Sigmoid colon (tissue), 6 donors: ENCODE measurements at regions not wholly inside any gene's neighbourhood (a gene's known extent, or its start where the extent isn't known, plus 50 kb on each side); places are given as distances from the start of the nearest gene placed in this dataset.
"Not testable (repeated sequence)": the region's sequence is repeated elsewhere in the genome, so short reads cannot be mapped to it uniquely, and the experiment has no call there.

Experiments used
- DNase-seq: peaks from one replicate; pipeline ENCODE4 v3.0.0-alpha.2; 2019
- H3K27ac ChIP-seq, 4 donors: fragments of 200-600 bp; sonication (generic); one replicate each; pipeline ENCODE4 v1.5.1; 2016 to 2019; ENCODE audit warnings: mild to moderate bottlenecking in 1 of 4
- H3K27me3 ChIP-seq, 3 donors: fragments of 200-600 bp; sonication (generic); one replicate each; pipeline ENCODE4 v1.5.1; 2019; ENCODE audit warnings: mild to moderate bottlenecking in 1 of 3
- H3K36me3 ChIP-seq, 4 donors: fragments of 200-600 bp; sonication (generic); one replicate each; pipeline ENCODE4 v1.5.1; 2016 to 2019
- H3K4me1 ChIP-seq, 4 donors: fragments of 200-600 bp; sonication (generic); one replicate each; pipeline ENCODE4 v1.5.1; 2017 to 2019
- H3K4me3 ChIP-seq, 4 donors: fragments of 200-600 bp; sonication (generic); one replicate each; pipeline ENCODE4 v1.5.1; 2017 to 2019; ENCODE audit warnings: mild to moderate bottlenecking in 2 of 4, moderate library complexity in 1 of 4
- H3K9me3 ChIP-seq, 4 donors: fragments of 200-600 bp in 3 of 4; sonication (generic) in 3 of 4; one replicate each; pipeline versions ENCODE4 v1.5.1 to v1.6.1; 2013 to 2019
- EP300 ChIP-seq, 4 donors: sonication (generic); formaldehyde crosslinking; IDR thresholded peaks; one replicate each; pipeline ENCODE4 v1.6.1; 2017; ENCODE audit warnings: antibody characterized with exemption in 4 of 4
- POLR2A ChIP-seq, 2 donors: fragments of 450-650 bp; IDR thresholded peaks; one replicate each; pipeline ENCODE4 v1.6.1; 2016; ENCODE audit warnings: antibody characterized with exemption in 2 of 2, mild to moderate bottlenecking in 2 of 2, moderate library complexity in 2 of 2
- POLR2AphosphoS5 ChIP-seq, 4 donors: sonication (generic); formaldehyde crosslinking; IDR thresholded peaks; one replicate each; pipeline ENCODE4 v1.6.1; 2017; ENCODE audit warnings: antibody characterized with exemption in 4 of 4
- WGBS, 2 donors: extraction: QIAGEN DNeasy Blood & Tissue Kit; methylation state at CpG; one replicate each; pipeline ENCODE4 v1.1.7; 2013; 5-methylcytosine and 5-hydroxymethylcytosine counted together
- intact Hi-C: fragments of 100-400 bp; cut with DNase I; formaldehyde crosslinking; loops from one replicate; pipeline ENCODE4 v1.15.1; 2023
- TF ChIP-seq, protein P1 (sequence below), 4 experiments: fragments of 450-650 bp in 3 of 4; fragments of 200-600 bp in 1 of 4; IDR thresholded peaks; one replicate each; pipeline ENCODE4 v1.5.1; 2016 to 2019; ENCODE audit warnings: antibody characterized with exemption in 4 of 4, mild to moderate bottlenecking in 3 of 4, moderate library complexity in 2 of 4
- donor health status: healthy with polysubstance abuse.
- donor health status: healthy.

- no peak overlapping the region for H3K4me3 ChIP-seq
- intact Hi-C loops: no loop called here
- peaks cover 0 to 4% (median 0%) of the 10 kb centered on the region in 4 donors for H3K36me3 ChIP-seq
- no peaks in the 10 kb centered on the region for H3K27me3 ChIP-seq
- H3K9me3 ChIP-seq: no peaks in the 10 kb centered on the region
- H3K4me1 ChIP-seq: no peaks in the 10 kb centered on the region
- DNase-seq: no peak
- TF ChIP-seq POLR2A (IDR thresholded peaks at IDR 0.05) (no peak), POLR2AphosphoS5 (IDR thresholded peaks at IDR 0.05) (no peak), EP300 (IDR thresholded peaks at IDR 0.05) (no peak)
- TF ChIP-seq, protein P1, sequence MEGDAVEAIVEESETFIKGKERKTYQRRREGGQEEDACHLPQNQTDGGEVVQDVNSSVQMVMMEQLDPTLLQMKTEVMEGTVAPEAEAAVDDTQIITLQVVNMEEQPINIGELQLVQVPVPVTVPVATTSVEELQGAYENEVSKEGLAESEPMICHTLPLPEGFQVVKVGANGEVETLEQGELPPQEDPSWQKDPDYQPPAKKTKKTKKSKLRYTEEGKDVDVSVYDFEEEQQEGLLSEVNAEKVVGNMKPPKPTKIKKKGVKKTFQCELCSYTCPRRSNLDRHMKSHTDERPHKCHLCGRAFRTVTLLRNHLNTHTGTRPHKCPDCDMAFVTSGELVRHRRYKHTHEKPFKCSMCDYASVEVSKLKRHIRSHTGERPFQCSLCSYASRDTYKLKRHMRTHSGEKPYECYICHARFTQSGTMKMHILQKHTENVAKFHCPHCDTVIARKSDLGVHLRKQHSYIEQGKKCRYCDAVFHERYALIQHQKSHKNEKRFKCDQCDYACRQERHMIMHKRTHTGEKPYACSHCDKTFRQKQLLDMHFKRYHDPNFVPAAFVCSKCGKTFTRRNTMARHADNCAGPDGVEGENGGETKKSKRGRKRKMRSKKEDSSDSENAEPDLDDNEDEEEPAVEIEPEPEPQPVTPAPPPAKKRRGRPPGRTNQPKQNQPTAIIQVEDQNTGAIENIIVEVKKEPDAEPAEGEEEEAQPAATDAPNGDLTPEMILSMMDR (IDR thresholded peaks at IDR 0.05): no peak
- no peak overlapping the region for H3K27ac ChIP-seq
- 72 to 80% methylated on average over 1 of the region's 1 CpG for WGBS, 2 donors
Observed at GRCh38 chr9:85859765-85860164, 81.2 kb upstream of the NAA35 start.

DNA sequence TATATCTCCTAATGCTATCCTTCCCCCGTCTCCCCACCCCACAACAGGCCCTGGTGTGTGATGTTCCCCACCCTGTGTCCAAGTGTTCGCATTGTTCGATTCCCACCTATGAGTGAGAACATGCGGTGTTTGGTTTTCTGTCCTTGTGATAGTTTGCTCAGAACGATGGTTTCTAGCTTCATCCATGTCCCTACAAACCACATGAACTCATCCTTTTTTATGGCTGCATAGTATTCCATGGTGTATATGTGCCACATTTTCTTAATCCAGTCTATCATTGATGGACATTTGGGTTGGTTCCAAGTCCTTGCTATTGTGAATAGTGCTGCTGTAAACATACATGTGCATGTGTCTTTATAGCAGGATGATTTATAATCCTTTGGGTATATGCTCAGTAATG lies 79.1 kb upstream of the NAA35 start:
- WGBS, 2 donors: 96 to 99% methylated on average over 5 of the region's 5 CpGs
- H3K4me1 ChIP-seq, intact Hi-C loops: not testable (repeated sequence)

GRCh38 chr9:85863875-85864274 lies 77.1 kb upstream of the NAA35 start:
- Histone ChIP-seq H3K36me3 (peaks cover 0 to 4% (median 0%) of the 10 kb centered on the region in 4 donors), H3K4me1 (no peaks in the 10 kb centered on the region), H3K27me3 (no peaks in the 10 kb centered on the region), H3K9me3 (no peaks in the 10 kb centered on the region), H3K4me3 (no peak overlapping the region), H3K27ac (no peak overlapping the region)
- TF ChIP-seq, protein P1 (IDR thresholded peaks at IDR 0.05): no peak
- 98 to 99% methylated on average over 2 of the region's 2 CpGs for WGBS, 2 donors
- intact Hi-C loops: no loop called here
- no peak for DNase-seq

More for the DNA sequence above, 79.1 kb upstream of the NAA35 start:
- H3K9me3 ChIP-seq, DNase-seq, H3K4me3 ChIP-seq, H3K36me3 ChIP-seq, H3K27ac ChIP-seq, H3K27me3 ChIP-seq: not testable (repeated sequence)

DNA sequence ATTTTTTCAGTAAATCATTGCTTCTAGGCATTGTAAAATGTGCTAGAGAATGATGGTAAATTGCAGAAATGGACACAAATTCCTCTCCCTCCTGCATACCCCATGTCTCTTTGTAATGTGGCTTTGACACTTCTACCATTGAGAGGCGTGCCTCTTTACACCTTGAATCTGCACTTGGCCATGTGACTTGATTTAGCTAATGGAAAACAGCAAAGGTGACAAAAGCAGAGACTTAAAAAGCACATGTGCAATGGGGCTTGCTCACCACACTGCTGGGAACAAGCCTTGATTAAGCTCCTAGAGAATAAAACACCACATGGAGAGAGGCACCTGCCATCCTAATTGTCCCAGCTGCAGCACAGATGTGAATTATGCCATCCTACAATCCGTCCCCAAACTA lies 69.9 kb upstream of the NAA35 start:
- no peak overlapping the region for H3K4me3 ChIP-seq
- no peak for DNase-seq
- no peaks in the 10 kb centered on the region for H3K9me3 ChIP-seq
- intact Hi-C loops: no loop called here
- no peaks in the 10 kb centered on the region for H3K27me3 ChIP-seq
- peaks cover 0 to 4% (median under 1%) of the 10 kb centered on the region in 4 donors for H3K4me1 ChIP-seq
- TF ChIP-seq, protein P1 (IDR thresholded peaks at IDR 0.05): no peak
- TF ChIP-seq POLR2AphosphoS5 (IDR thresholded peaks at IDR 0.05): no peak
- no peak for TF ChIP-seq POLR2A (IDR thresholded peaks at IDR 0.05)
- no peak for TF ChIP-seq EP300 (IDR thresholded peaks at IDR 0.05)
- no peaks in the 10 kb centered on the region for H3K36me3 ChIP-seq
- 76 to 80% methylated on average over 2 of the region's 2 CpGs for WGBS, 2 donors
- no peak overlapping the region for H3K27ac ChIP-seq

DNA sequence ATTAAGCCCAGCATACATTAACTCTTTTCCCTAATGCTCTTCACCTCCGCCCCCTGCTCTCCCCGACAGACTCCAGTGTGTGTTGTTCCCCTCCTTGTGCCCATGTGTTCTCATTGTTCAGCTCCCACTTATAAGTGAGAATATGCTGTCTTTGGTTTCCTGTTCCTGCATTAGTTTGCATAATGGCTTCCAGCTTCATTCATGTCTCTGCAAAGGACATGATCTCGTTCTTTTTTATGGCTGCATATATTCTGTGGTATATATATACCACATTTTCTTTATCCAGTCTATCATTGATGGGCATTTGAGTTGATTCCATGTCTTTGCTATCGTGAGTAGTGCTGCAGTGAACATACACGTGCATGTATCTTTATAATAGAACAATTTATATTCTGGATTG lies 69.3 kb upstream of the NAA35 start:
- H3K9me3 ChIP-seq, intact Hi-C loops, H3K36me3 ChIP-seq, H3K27ac ChIP-seq, H3K27me3 ChIP-seq, H3K4me3 ChIP-seq, DNase-seq: not testable (repeated sequence)
- WGBS, 2 donors: 68 to 73% methylated on average over 5 of the region's 5 CpGs
- H3K4me1 ChIP-seq: peaks cover 0 to 11% (median 4%) of the 10 kb centered on the region in 4 donors

DNA sequence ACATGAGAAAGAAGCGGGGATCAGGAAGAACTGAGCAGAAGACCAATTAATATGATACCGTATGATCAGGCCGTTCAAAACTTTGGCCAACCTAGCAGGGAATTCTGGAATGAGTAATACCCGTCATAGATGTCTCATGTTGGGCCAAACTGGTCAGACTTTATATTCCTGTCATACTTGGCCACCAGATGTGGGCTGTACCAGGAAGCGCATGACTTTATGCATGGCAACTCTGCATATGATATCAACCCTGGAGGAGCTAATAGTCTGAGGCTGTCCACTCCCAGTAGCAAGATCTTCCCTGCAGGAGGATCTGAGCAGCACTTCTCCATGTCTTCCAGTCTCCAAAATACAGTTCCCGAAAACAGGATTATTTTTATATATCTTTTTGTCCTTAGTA lies 68.5 kb upstream of the NAA35 start:
- no peaks in the 10 kb centered on the region for H3K27me3 ChIP-seq
- H3K36me3 ChIP-seq: no peaks in the 10 kb centered on the region
- H3K27ac ChIP-seq: no peak overlapping the region
- intact Hi-C loops: no loop called here
- 95 to 96% methylated on average over 6 of the region's 6 CpGs for WGBS, 2 donors
- TF ChIP-seq POLR2A (IDR thresholded peaks at IDR 0.05): no peak
- TF ChIP-seq POLR2AphosphoS5 (IDR thresholded peaks at IDR 0.05): no peak
- no peak for TF ChIP-seq EP300 (IDR thresholded peaks at IDR 0.05)
- TF ChIP-seq, protein P1 (IDR thresholded peaks at IDR 0.05): no peak
- peaks cover 0 to 15% (median 6%) of the 10 kb centered on the region in 4 donors for H3K4me1 ChIP-seq
- DNase-seq: no peak
- H3K4me3 ChIP-seq: no peak overlapping the region
- H3K9me3 ChIP-seq: no peaks in the 10 kb centered on the region
